ENCODE measurements at regions not wholly inside any gene's neighbourhood (a gene's known extent, or its start where the extent isn't known, plus 50 kb on each side); places are given as distances from the start of the nearest gene placed in this dataset.
A peak's percentile ranks its signal among the peaks of the same experiment; 100 is the strongest.
"Not testable (repeated sequence)": the region's sequence is repeated elsewhere in the genome, so short reads cannot be mapped to it uniquely, and the experiment has no call there.

- not testable (repeated sequence) for DNase-seq
Measured at GRCh38 chr7:101679653-101680173, 50.6 kb upstream of the MYL10 start.

DNA sequence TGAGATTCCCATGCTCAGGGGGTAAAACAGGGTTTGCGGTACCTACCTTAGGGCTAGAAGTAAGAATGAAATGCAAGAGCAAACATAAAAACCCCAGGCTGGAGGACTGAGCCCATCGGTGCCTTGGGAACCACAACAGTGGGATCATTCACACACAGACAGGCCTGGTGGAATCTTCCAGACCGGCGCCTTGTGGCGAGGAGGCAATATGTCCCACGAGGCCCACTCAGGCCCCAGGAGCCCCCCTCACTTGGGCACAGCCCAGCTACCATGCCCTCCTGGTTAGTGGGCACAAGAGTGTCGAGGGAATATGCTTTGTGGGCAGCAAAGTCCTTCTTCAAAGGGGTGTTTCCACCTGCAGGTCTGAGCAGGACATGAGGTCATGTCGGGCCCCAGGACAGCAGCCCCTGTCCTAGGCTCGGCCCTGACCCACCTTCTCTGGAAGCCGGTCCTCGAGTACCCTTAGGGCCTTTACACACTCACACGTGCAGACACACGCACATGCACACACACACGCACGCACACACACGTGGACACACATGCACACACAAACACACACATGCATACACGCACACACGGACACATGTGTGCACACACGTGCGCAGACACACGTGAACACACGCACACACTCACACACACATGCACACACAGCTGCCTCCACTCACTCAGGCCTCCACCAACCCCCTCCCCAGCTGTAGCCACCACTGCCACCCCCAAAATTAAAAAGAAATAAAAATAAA, 51.5 kb upstream of the MYL10 start:
- no peak for DNase-seq

- peak; percentile 91 for DNase-seq
Measured at GRCh38 chr7:101681170-101682007, 52.3 kb upstream of the MYL10 start.

- no peak for DNase-seq
Measured at GRCh38 chr7:101684983-101685330, 55.9 kb upstream of the MYL10 start.

GRCh38 chr7:101686030-101686429, 56.9 kb upstream of the MYL10 start:
- DNase-seq, result no peak

GRCh38 chr7:101687081-101687480, 58.0 kb upstream of the MYL10 start:
- DNase-seq, result no peak

DNA sequence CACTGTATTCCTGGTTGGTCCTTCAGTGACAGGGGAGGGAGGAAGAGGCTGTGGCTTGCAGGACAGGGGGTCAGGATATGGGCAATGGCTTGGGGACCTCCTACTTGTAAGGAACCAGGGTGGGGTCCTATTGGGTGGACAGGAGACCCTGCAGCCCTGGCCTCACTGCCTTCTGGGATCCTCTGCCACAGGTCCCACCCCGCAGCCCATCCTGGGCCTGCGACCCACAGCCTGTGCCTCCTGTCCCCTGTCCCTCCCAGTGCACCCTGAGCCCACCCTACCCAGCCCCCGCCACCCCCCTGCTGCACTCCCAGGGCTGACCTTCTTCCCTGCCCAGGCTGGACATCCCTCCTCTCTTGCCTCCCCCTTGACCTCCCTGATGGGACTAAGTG, 58.7 kb upstream of the MYL10 start:
- DNase-seq, result no peak

- peak; percentile 55 for DNase-seq
Measured at GRCh38 chr7:101688183-101688831, 59.2 kb upstream of the MYL10 start.

DNA sequence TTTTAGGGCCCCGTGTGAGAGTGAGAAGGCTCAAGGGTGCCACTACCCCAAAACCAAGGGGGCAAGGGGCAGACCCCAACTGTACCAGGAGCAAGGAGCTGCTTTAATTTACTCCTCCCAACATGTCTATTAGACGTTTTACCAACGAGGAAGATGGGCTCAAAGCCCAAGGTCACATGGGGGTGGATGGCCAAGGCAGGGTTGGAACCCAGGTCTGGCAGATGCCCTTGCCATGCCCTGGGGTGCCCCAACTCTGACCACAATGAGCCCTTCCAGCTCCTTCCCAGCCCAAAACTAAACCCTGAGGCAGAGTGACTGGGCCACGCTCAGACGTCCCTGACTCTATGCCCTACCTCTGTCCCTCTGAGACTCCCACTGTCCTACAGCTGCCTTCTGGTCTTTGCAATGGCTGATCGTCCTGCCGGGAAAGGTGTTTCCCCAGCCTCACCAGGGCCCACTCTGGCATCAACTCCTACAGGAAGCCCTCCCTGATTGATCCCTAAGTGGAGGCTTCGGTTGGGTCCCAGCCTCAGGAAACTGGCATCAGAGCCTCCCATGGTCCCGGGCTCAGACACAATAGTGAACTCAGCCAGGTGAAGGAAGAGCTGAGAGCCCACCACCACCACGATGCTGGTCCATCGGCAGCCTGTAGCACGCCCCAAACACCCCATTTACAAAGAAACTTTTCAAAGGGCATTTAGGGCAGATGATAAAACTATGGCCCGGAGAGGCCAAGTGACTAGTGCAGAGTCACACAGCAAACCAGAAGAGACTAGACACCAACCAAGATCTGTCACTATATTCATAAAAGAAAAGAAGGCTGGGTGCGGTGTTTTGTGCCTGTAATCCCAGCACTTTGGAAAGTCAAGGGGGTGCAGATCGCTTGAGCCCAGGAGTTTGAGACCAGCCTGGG, 60.2 kb upstream of the MYL10 start:
- DNase-seq, result no peak

GRCh38 chr7:101690061-101690460, 61.0 kb upstream of the MYL10 start:
- no peak for DNase-seq

DNA sequence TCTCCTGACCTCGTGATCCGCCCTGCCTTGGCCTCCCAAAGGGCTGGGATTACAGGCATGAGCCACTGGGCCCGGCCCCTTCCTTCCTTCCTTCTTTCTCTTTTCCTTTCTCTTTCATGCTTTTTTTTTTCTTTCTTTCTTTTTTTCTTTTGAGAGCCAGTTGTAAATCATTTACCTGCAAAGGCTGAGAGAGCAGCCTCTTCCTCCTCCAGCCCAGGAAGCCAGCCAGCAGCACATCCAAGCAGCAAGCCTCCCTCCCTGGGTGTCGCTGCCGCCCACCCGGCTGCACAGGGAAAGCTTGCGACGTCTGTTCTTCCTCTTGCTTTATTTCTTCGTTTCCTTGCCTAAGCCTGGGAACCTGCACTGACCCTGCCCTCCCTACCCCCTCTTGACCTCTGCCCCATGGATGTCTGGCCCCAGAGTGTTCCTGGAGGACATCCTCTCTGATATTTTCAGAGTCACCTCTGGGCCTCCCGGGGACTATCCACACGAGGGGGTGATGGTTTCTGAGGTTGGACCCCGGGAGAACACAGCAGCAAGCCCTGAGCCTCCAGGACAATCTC, 62.8 kb upstream of the MYL10 start:
- no peak for DNase-seq

GRCh38 chr7:101693498-101694091, 64.5 kb upstream of the MYL10 start:
- DNase-seq, result no peak

GRCh38 chr7:101698964-101699363, 69.9 kb upstream of the MYL10 start:
- DNase-seq, result no peak

- DNase-seq, result no peak
Measured at GRCh38 chr7:101699399-101699798, 70.3 kb upstream of the MYL10 start.

- DNase-seq, result no peak
Measured at GRCh38 chr7:101699881-101700823, 71.1 kb upstream of the MYL10 start.

- no peak for DNase-seq
Measured at GRCh38 chr7:101701153-101701794, 72.2 kb upstream of the MYL10 start.

GRCh38 chr7:101702362-101702850, 73.3 kb upstream of the MYL10 start:
- DNase-seq, result no peak

GRCh38 chr7:101705331-101705730, 76.2 kb upstream of the MYL10 start:
- DNase-seq, result no peak

- DNase-seq, result no peak
Measured at GRCh38 chr7:101707587-101707986, 78.5 kb upstream of the MYL10 start.

GRCh38 chr7:101708223-101708622, 79.1 kb upstream of the MYL10 start:
- no peak for DNase-seq

Data from fibroblast of skin of abdomen (primary cell).